IMR-90 (cell line): ENCODE measurements at regions not wholly inside any gene's neighbourhood (a gene's known extent, or its start where the extent isn't known, plus 50 kb on each side); places are given as distances from the start of the nearest gene placed in this dataset.

Source experiments
- ATAC-seq: fragments of 200-7000 bp; cut with Tn5 transposase; 2 replicates; pipeline ENCODE4 v1.9.1; 2020; ENCODE audit warnings: low read depth, mild to moderate bottlenecking, moderate library complexity
- BruUV-seq: library from RNA; stranded (reverse); fragments of 400-500 nt; replicated peaks from 2 replicates; lab custom pipeline; 2021; lab: Mats Ljungman, UMichigan
- CTCF ChIA-PET: fragments of 300-600 bp; formaldehyde crosslinking; extraction: SDS; loops from one replicate; lab custom pipeline; 2021; ENCODE audit warnings: antibody characterized with exemption; lab: Yijun Ruan, JAX
- POLR2A ChIA-PET: fragments of 300-600 bp; sonication (Branson Sonifier 250); formaldehyde crosslinking; loops from one replicate; lab custom pipeline; 2022; ENCODE audit warnings: antibody characterized with exemption; ENCODE audit not compliant: unreplicated experiment; lab: Charles Lee
- DNase-seq: peaks from one replicate; pipeline ENCODE4 v3.0.0; 2013
- H2AFZ ChIP-seq: replicated peaks from 2 replicates; pipeline ENCODE3; 2013; ENCODE audit warnings: low read length, mild to moderate bottlenecking; ENCODE audit not compliant: poor library complexity
- H2AK5ac ChIP-seq: 2 replicates; pipeline ENCODE4 v1.6.1; 2013; ENCODE audit warnings: low read depth, low read length, inconsistent platforms
- H2AK9ac ChIP-seq: replicated peaks from 2 replicates; pipeline ENCODE3; 2013; ENCODE audit warnings: mild to moderate bottlenecking, low read depth, low read length, moderate library complexity; ENCODE audit not compliant: poor library complexity
- H2BK120ac ChIP-seq: 2 replicates; pipeline ENCODE4 v1.6.1; 2013; ENCODE audit warnings: low read depth, low read length, inconsistent platforms
- H2BK15ac ChIP-seq: 3 replicates; pipeline ENCODE4 v1.6.1; 2013; ENCODE audit warnings: low read depth, low read length, inconsistent platforms
- H2BK20ac ChIP-seq: 2 replicates; pipeline ENCODE4 v1.6.1; 2013; ENCODE audit warnings: low read depth, mild to moderate bottlenecking, inconsistent platforms, low read length, moderate library complexity
- H2BK5ac ChIP-seq: 2 replicates; pipeline ENCODE4 v1.6.1; 2013; ENCODE audit warnings: mild to moderate bottlenecking, low read depth, low read length, inconsistent platforms; ENCODE audit not compliant: poor library complexity, severe bottlenecking
- H3K14ac ChIP-seq: replicated peaks from 2 replicates; pipeline ENCODE4 v1.6.1; 2013; ENCODE audit warnings: low read depth, low read length, inconsistent platforms
- H3K18ac ChIP-seq: 2 replicates; pipeline ENCODE4 v1.6.1; 2013; ENCODE audit warnings: low read depth, low read length, control low read depth
- H3K23ac ChIP-seq: 2 replicates; pipeline ENCODE4 v1.6.1; 2013; ENCODE audit warnings: low read depth, low read length, inconsistent platforms
- H3K27ac ChIP-seq: 2 replicates; pipeline ENCODE4 v1.5.1; 2013; ENCODE audit warnings: mild to moderate bottlenecking, control low read depth, low read length; ENCODE audit not compliant: insufficient read depth
- H3K27me3 ChIP-seq: 2 replicates; pipeline ENCODE4 v1.6.1; 2013; ENCODE audit warnings: low read length; ENCODE audit not compliant: control insufficient read depth, insufficient read depth
- H3K36me3 ChIP-seq: 2 replicates; pipeline ENCODE4 v1.6.1; 2013; ENCODE audit warnings: low read length, mixed read lengths; ENCODE audit not compliant: control insufficient read depth, insufficient read depth
- H3K4ac ChIP-seq: 2 replicates; pipeline ENCODE4 v1.6.1; 2013; ENCODE audit warnings: low read depth, low read length, inconsistent platforms
- H3K4me1 ChIP-seq: 2 replicates; pipeline ENCODE4 v1.6.1; 2013; ENCODE audit warnings: low read length, mixed read lengths; ENCODE audit not compliant: control insufficient read depth, insufficient read depth
- H3K4me2 ChIP-seq: 2 replicates; pipeline ENCODE4 v1.6.1; 2013; ENCODE audit warnings: low read depth, mild to moderate bottlenecking, control low read depth, low read length, moderate library complexity
- H3K4me3 ChIP-seq: 2 replicates; pipeline ENCODE4 v1.5.1; 2013; ENCODE audit warnings: low read depth, mild to moderate bottlenecking, control low read depth, low read length, moderate library complexity; ENCODE audit not compliant: insufficient read depth
- H3K56ac ChIP-seq: 2 replicates; pipeline ENCODE4 v1.6.1; 2013; ENCODE audit warnings: low read length, inconsistent platforms; ENCODE audit not compliant: insufficient read depth; ENCODE audit errors: extremely low read depth
- H3K79me1 ChIP-seq, 2 experiments: 2 replicates each; pipeline ENCODE4 v1.6.1; 2013; ENCODE audit warnings: low read length in 2 of 2, inconsistent platforms in 1 of 2, low read depth in 1 of 2
- H3K9ac ChIP-seq: 2 replicates; pipeline ENCODE4 v1.6.1; 2013; ENCODE audit warnings: low read depth, low read length, control low read depth
- H3K9me1 ChIP-seq: 2 replicates; pipeline ENCODE4 v1.6.1; 2013; ENCODE audit warnings: low read length, inconsistent platforms; ENCODE audit not compliant: insufficient read depth
- H3K9me3 ChIP-seq: 2 replicates; pipeline ENCODE4 v1.6.1; 2013; ENCODE audit warnings: low read length; ENCODE audit not compliant: control insufficient read depth, insufficient read depth
- H4K20me1 ChIP-seq: 2 replicates; pipeline ENCODE4 v1.6.1; 2013; ENCODE audit warnings: low read length, inconsistent platforms; ENCODE audit not compliant: insufficient read depth
- H4K5ac ChIP-seq: 2 replicates; pipeline ENCODE4 v1.6.1; 2013; ENCODE audit warnings: mild to moderate bottlenecking, low read depth, low read length, control low read depth
- H4K8ac ChIP-seq, 2 experiments: 2 replicates each; pipeline ENCODE4 v1.6.1; 2013; ENCODE audit warnings: low read depth in 2 of 2, low read length in 2 of 2, control low read depth in 1 of 2, inconsistent platforms in 1 of 2
- H4K91ac ChIP-seq: 2 replicates; pipeline ENCODE4 v1.6.1; 2013; ENCODE audit warnings: low read depth, low read length, inconsistent platforms; ENCODE audit not compliant: insufficient read depth
- BHLHE40 ChIP-seq: fragments of 150-350 bp; IDR thresholded peaks from 2 replicates; pipeline ENCODE4 v1.6.1; 2016; ENCODE audit warnings: mild to moderate bottlenecking, low read depth, low read length
- CEBPB ChIP-seq: IDR thresholded peaks from 2 replicates; pipeline ENCODE4 v1.6.1; 2012; ENCODE audit warnings: low read depth, low read length, improper control_type of control experiment
- CHD1 ChIP-seq: IDR thresholded peaks from 2 replicates; pipeline ENCODE4 v1.6.1; 2012; ENCODE audit warnings: low read depth, low read length, improper control_type of control experiment
- FOS ChIP-seq: fragments of 150-350 bp; IDR thresholded peaks from 2 replicates; pipeline ENCODE4 v1.6.1; 2016; ENCODE audit warnings: low read depth, low read length
- MAFK ChIP-seq: IDR thresholded peaks from 2 replicates; pipeline ENCODE4 v1.6.1; 2012; ENCODE audit warnings: low read depth, low read length, improper control_type of control experiment
- MAZ ChIP-seq: IDR thresholded peaks from 2 replicates; pipeline ENCODE4 v1.6.1; 2012; ENCODE audit warnings: low read depth, mild to moderate bottlenecking, low read length, improper control_type of control experiment, moderate library complexity, borderline replicate concordance
- MXI1 ChIP-seq: IDR thresholded peaks from 2 replicates; pipeline ENCODE4 v1.6.1; 2012; ENCODE audit warnings: low read depth, mild to moderate bottlenecking, low read length, moderate library complexity, borderline replicate concordance
- NFE2L2 ChIP-seq: fragments of 150-350 bp; IDR thresholded peaks from 2 replicates; pipeline ENCODE4 v1.6.1; 2016; ENCODE audit warnings: low read depth, mild to moderate bottlenecking, low read length
- POLR2A ChIP-seq: IDR thresholded peaks from 2 replicates; pipeline ENCODE4 v1.6.1; 2012; ENCODE audit warnings: mild to moderate bottlenecking, low read depth, low read length
- RAD21 ChIP-seq: IDR thresholded peaks from 2 replicates; pipeline ENCODE4 v1.6.1; 2012; ENCODE audit warnings: low read length, improper control_type of control experiment
- RCOR1 ChIP-seq: IDR thresholded peaks from 2 replicates; pipeline ENCODE4 v1.6.1; 2012; ENCODE audit warnings: mild to moderate bottlenecking, low read length, improper control_type of control experiment; ENCODE audit not compliant: insufficient replicate concordance
- RFX5 ChIP-seq: IDR thresholded peaks from 2 replicates; pipeline ENCODE4 v1.8.0; 2012; ENCODE audit warnings: low read depth, mild to moderate bottlenecking, low read length, moderate library complexity
- SMC3 ChIP-seq: fragments of 150-350 bp; IDR thresholded peaks from 2 replicates; pipeline ENCODE4 v1.6.1; 2016; ENCODE audit warnings: low read depth, mild to moderate bottlenecking, antibody characterized with exemption, low read length, moderate library complexity
- WGBS, 2 experiments: methylation state at CpG; one replicate each; pipeline versions ENCODE4 v1.1.5 to v1.1.7; 2013; ENCODE audit warnings: missing lambda C conversion rate in 2 of 2; ENCODE audit not compliant: insufficient read length in 1 of 2; ENCODE audit errors: extremely low coverage in 2 of 2; 5-methylcytosine and 5-hydroxymethylcytosine counted together
- dilution Hi-C: fragments of 300-500 bp; cut with HindIII; formaldehyde crosslinking; loops from one replicate; pipeline ENCODE4 v1.14.3; 2018; ENCODE audit warnings: low sequenced_read_pairs; ENCODE audit not compliant: unreplicated experiment
- in situ Hi-C: fragments of 300-500 bp; cut with MboI; formaldehyde crosslinking; loops from 3 replicates; pipeline ENCODE4 v1.14.3; 2019; ENCODE audit warnings: low sequenced_read_pairs, inconsistent platforms, mixed read lengths
- intact Hi-C: fragments of 100-400 bp; cut with micrococcal nuclease; formaldehyde crosslinking; loops from 2 replicates; pipeline ENCODE4 v1.10.0; 2022
- TF ChIP-seq, protein P1 (sequence below): fragments of 150-350 bp; IDR thresholded peaks from 2 replicates; pipeline ENCODE4 v1.6.1; 2017; ENCODE audit warnings: mild to moderate bottlenecking, antibody characterized with exemption, low read length, low read depth
- TF ChIP-seq, protein P2 (sequence below): fragments of 150-350 bp; IDR thresholded peaks from 2 replicates; pipeline ENCODE4 v1.6.1; 2016; ENCODE audit warnings: low read depth, mild to moderate bottlenecking, low read length, moderate library complexity, borderline replicate concordance
- TF ChIP-seq, protein P3 (sequence below): conservative IDR thresholded peaks from 2 replicates; pipeline ENCODE4 v1.5.1; 2012; ENCODE audit warnings: mild to moderate bottlenecking, low read depth, low read length, improper control_type of control experiment

DNA sequence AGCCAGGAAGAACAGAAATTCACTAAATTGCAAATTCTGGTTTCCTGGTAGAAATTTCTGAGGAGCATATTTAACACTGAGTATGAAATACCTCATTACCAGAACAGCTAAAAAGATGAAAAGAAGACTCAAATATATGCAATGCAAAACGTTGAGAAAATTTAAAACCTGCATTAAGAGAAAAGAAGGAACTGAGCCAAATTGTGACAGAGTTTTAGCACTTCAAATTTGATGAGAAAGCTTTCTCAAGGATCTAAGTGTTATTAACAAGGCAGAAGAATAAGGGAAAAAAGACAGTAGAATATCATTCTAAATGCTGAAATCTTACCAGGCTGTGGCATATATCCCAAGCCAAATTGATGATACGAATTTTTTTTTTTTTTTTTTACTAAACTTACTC, 443.0 kb downstream of the COL12A1 start:
- CTCF ChIA-PET = no interaction called here

More for the DNA sequence above, 443.0 kb downstream of the COL12A1 start:
- Histone ChIP-seq H3K9ac (no peak overlapping the region), H4K91ac (no peak overlapping the region), H3K27ac (no peak overlapping the region), H4K8ac (no peak overlapping the region), H3K79me1 (no peaks in the 10 kb centered on the region), H2BK120ac (no peak overlapping the region), H3K27me3 (no peaks in the 10 kb centered on the region), H2AFZ (no peak overlapping the region), H4K20me1 (no peaks in the 10 kb centered on the region), H2BK5ac (no peak overlapping the region), H3K4ac (no peak overlapping the region), H2AK9ac (no peak overlapping the region), H2AK5ac (no peak overlapping the region), H3K56ac (no peak overlapping the region), H3K18ac (no peak overlapping the region), H3K9me3 (no peaks in the 10 kb centered on the region), H3K4me2 (no peak overlapping the region), H3K4me3 (no peak overlapping the region), H3K9me1 (no peaks in the 10 kb centered on the region), H4K5ac (no peak overlapping the region), H2BK20ac (no peak overlapping the region), H3K23ac (no peak overlapping the region), H3K14ac (no peak overlapping the region), H3K4me1 (peaks cover 2% of the 10 kb centered on the region; the same call in 1 of the 2 replicates), H2BK15ac (no peak overlapping the region), H3K36me3 (no peaks in the 10 kb centered on the region)
- no peak for DNase-seq
- no CpG with 5 or more reads among the region's 2 CpGs for WGBS, 2 experiments
- POLR2A ChIA-PET = no interaction called here
- TF ChIP-seq MAFK = no peak
- no peak for TF ChIP-seq RAD21
- no peak for TF ChIP-seq MXI1
- no peak for TF ChIP-seq POLR2A
- no peak for TF ChIP-seq BHLHE40
- TF ChIP-seq MAZ = no peak
- no peak for TF ChIP-seq NFE2L2
- no peak for TF ChIP-seq FOS
- no peak for TF ChIP-seq SMC3
- no peak for TF ChIP-seq CHD1
- TF ChIP-seq, protein P1, sequence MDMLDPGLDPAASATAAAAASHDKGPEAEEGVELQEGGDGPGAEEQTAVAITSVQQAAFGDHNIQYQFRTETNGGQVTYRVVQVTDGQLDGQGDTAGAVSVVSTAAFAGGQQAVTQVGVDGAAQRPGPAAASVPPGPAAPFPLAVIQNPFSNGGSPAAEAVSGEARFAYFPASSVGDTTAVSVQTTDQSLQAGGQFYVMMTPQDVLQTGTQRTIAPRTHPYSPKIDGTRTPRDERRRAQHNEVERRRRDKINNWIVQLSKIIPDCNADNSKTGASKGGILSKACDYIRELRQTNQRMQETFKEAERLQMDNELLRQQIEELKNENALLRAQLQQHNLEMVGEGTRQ = no peak
- no peak for TF ChIP-seq RCOR1
- TF ChIP-seq CEBPB = no peak
- TF ChIP-seq, protein P2, sequence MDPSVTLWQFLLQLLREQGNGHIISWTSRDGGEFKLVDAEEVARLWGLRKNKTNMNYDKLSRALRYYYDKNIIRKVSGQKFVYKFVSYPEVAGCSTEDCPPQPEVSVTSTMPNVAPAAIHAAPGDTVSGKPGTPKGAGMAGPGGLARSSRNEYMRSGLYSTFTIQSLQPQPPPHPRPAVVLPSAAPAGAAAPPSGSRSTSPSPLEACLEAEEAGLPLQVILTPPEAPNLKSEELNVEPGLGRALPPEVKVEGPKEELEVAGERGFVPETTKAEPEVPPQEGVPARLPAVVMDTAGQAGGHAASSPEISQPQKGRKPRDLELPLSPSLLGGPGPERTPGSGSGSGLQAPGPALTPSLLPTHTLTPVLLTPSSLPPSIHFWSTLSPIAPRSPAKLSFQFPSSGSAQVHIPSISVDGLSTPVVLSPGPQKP = no peak
- TF ChIP-seq RFX5 = no peak
- TF ChIP-seq, protein P3, sequence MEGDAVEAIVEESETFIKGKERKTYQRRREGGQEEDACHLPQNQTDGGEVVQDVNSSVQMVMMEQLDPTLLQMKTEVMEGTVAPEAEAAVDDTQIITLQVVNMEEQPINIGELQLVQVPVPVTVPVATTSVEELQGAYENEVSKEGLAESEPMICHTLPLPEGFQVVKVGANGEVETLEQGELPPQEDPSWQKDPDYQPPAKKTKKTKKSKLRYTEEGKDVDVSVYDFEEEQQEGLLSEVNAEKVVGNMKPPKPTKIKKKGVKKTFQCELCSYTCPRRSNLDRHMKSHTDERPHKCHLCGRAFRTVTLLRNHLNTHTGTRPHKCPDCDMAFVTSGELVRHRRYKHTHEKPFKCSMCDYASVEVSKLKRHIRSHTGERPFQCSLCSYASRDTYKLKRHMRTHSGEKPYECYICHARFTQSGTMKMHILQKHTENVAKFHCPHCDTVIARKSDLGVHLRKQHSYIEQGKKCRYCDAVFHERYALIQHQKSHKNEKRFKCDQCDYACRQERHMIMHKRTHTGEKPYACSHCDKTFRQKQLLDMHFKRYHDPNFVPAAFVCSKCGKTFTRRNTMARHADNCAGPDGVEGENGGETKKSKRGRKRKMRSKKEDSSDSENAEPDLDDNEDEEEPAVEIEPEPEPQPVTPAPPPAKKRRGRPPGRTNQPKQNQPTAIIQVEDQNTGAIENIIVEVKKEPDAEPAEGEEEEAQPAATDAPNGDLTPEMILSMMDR = no peak
- no TSS peak for BruUV-seq
- in situ Hi-C loops (no loop called here), intact Hi-C loops (no loop called here), dilution Hi-C loops (no loop called here)
- no peak for ATAC-seq
